ENCODE measurements at regions not wholly inside any gene's neighbourhood (a gene's known extent, or its start where the extent isn't known, plus 50 kb on each side); places are given as distances from the start of the nearest gene placed in this dataset.
"Not testable (repeated sequence)": the region's sequence is repeated elsewhere in the genome, so short reads cannot be mapped to it uniquely, and the experiment has no call there.

- no peaks in the 10 kb centered on the region for H3K4me1 ChIP-seq
- no peak overlapping the region for H3K4me3 ChIP-seq
- no peak overlapping the region for H3K27ac ChIP-seq
- no peaks in the 10 kb centered on the region for H3K36me3 ChIP-seq
- no peak for DNase-seq (ENCODE audit: low spot score in 2 of 2)
- TF ChIP-seq, protein P1, sequence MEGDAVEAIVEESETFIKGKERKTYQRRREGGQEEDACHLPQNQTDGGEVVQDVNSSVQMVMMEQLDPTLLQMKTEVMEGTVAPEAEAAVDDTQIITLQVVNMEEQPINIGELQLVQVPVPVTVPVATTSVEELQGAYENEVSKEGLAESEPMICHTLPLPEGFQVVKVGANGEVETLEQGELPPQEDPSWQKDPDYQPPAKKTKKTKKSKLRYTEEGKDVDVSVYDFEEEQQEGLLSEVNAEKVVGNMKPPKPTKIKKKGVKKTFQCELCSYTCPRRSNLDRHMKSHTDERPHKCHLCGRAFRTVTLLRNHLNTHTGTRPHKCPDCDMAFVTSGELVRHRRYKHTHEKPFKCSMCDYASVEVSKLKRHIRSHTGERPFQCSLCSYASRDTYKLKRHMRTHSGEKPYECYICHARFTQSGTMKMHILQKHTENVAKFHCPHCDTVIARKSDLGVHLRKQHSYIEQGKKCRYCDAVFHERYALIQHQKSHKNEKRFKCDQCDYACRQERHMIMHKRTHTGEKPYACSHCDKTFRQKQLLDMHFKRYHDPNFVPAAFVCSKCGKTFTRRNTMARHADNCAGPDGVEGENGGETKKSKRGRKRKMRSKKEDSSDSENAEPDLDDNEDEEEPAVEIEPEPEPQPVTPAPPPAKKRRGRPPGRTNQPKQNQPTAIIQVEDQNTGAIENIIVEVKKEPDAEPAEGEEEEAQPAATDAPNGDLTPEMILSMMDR (IDR thresholded peaks at IDR 0.05): no peak
- intact Hi-C loops (cut with DNase I): no loop called here
- H3K27me3 ChIP-seq: no peaks in the 10 kb centered on the region
- H3K9me3 ChIP-seq: no peaks in the 10 kb centered on the region
These were observed 108.5 kb downstream of the KCNK1 start for GRCh38 chr1:233722212-233722979.

DNA sequence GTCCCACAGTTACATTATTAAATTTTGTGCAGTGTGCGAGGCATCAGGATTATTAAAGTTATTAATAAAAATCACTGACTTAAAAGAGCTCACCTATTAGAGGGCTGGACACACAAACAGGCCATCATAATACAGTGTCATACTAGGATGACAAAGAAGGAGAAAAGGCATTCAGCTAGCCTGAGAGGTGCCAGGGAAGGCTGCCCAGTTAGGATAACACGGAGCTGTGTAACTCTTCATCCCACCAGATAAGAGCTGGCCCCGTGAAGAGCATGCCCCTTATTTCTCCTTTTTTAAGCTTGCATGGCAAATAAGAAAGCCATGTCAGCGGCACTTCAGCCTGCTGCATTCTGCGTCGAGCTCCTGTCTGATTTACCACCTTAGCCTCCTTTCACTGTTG, 109.5 kb downstream of the KCNK1 start:
- Histone ChIP-seq H3K27me3 (no peaks in the 10 kb centered on the region), H3K27ac (no peak overlapping the region), H3K4me1 (no peaks in the 10 kb centered on the region), H3K36me3 (no peaks in the 10 kb centered on the region), H3K4me3 (no peak overlapping the region), H3K9me3 (no peaks in the 10 kb centered on the region)
- no peak for DNase-seq (ENCODE audit: low spot score in 2 of 2)
- intact Hi-C loops (cut with DNase I): no loop called here
- TF ChIP-seq, protein P1 (IDR thresholded peaks at IDR 0.05): no peak

DNA sequence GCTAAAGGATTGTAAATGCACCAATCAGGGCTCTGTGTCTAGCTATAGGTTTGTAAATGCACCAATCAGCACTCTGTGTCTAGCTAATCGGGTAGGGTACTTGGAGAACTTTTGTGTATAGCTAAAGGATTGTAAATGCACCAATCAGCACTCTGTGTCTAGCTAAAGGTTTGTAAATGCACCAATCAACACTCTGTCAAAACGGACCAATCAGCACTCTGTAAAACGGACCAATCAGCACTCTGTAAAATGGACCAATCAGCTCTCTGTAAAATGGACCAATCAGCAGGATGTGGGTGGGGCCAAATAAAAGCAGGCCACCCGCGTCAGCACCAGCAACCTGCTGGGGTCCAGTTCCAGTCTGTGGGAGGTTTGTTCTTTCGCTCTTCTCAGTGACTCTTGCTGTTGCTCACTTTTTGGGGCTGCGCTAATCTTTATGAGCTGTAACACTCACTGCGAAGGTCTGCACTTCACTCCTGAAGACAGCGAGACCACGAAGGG, 110.3 kb downstream of the KCNK1 start:
- intact Hi-C loops (cut with DNase I); H3K27ac ChIP-seq; H3K4me1 ChIP-seq; H3K27me3 ChIP-seq; H3K4me3 ChIP-seq; H3K9me3 ChIP-seq; H3K36me3 ChIP-seq; DNase-seq (ENCODE audit: low spot score in 2 of 2): not testable (repeated sequence)

GRCh38 chr1:233725423-233725822, 111.5 kb downstream of the KCNK1 start:
- H3K27me3 ChIP-seq: no peaks in the 10 kb centered on the region
- TF ChIP-seq, protein P1 (IDR thresholded peaks at IDR 0.05): no peak
- DNase-seq (ENCODE audit: low spot score in 2 of 2): no peak
- H3K4me1 ChIP-seq: no peaks in the 10 kb centered on the region
- intact Hi-C loops (cut with DNase I): no loop called here
- H3K36me3 ChIP-seq: no peaks in the 10 kb centered on the region
- H3K27ac ChIP-seq: no peak overlapping the region
- H3K4me3 ChIP-seq: no peak overlapping the region
- no peaks in the 10 kb centered on the region for H3K9me3 ChIP-seq

GRCh38 chr1:233728721-233729120, 114.8 kb downstream of the KCNK1 start:
- Histone ChIP-seq H3K4me3 (no peak overlapping the region), H3K36me3 (no peaks in the 10 kb centered on the region), H3K27me3 (no peaks in the 10 kb centered on the region), H3K9me3 (no peaks in the 10 kb centered on the region), H3K27ac (no peak overlapping the region), H3K4me1 (peaks cover 0 to 10% of the 10 kb centered on the region in 2 donors)
- intact Hi-C loops (cut with DNase I): no loop called here
- DNase-seq (ENCODE audit: low spot score in 2 of 2): no peak
- TF ChIP-seq, protein P1 (IDR thresholded peaks at IDR 0.05): no peak

- no peak overlapping the region for H3K27ac ChIP-seq
- H3K27me3 ChIP-seq: no peaks in the 10 kb centered on the region
- H3K36me3 ChIP-seq: no peaks in the 10 kb centered on the region
- intact Hi-C loops (cut with DNase I): no loop called here
- H3K4me3 ChIP-seq: no peak overlapping the region
- H3K4me1 ChIP-seq: peaks cover 0 to 10% of the 10 kb centered on the region in 2 donors
- no peak for DNase-seq (ENCODE audit: low spot score in 2 of 2)
- TF ChIP-seq, protein P1 (IDR thresholded peaks at IDR 0.05): no peak
- no peaks in the 10 kb centered on the region for H3K9me3 ChIP-seq
These were observed 116.5 kb downstream of the KCNK1 start for GRCh38 chr1:233730380-233730779.
